IMR-90 (cell line): ENCODE measurements at regions not wholly inside any gene's neighbourhood (a gene's known extent, or its start where the extent isn't known, plus 50 kb on each side); places are given as distances from the start of the nearest gene placed in this dataset.

Experiments used
- ATAC-seq: fragments of 200-7000 bp; cut with Tn5 transposase; 2 replicates; pipeline ENCODE4 v1.9.1; 2020; ENCODE audit warnings: low read depth, mild to moderate bottlenecking, moderate library complexity
- BruUV-seq: library from RNA; stranded (reverse); fragments of 400-500 nt; replicated peaks from 2 replicates; lab custom pipeline; 2021; lab: Mats Ljungman, UMichigan
- CTCF ChIA-PET: fragments of 300-600 bp; formaldehyde crosslinking; extraction: SDS; loops from one replicate; lab custom pipeline; 2021; ENCODE audit warnings: antibody characterized with exemption; lab: Yijun Ruan, JAX
- POLR2A ChIA-PET: fragments of 300-600 bp; sonication (Branson Sonifier 250); formaldehyde crosslinking; loops from one replicate; lab custom pipeline; 2022; ENCODE audit warnings: antibody characterized with exemption; ENCODE audit not compliant: unreplicated experiment; lab: Charles Lee
- DNase-seq: peaks from one replicate; pipeline ENCODE4 v3.0.0; 2013
- H2AFZ ChIP-seq: replicated peaks from 2 replicates; pipeline ENCODE3; 2013; ENCODE audit warnings: low read length, mild to moderate bottlenecking; ENCODE audit not compliant: poor library complexity
- H2AK5ac ChIP-seq: 2 replicates; pipeline ENCODE4 v1.6.1; 2013; ENCODE audit warnings: low read depth, low read length, inconsistent platforms
- H2AK9ac ChIP-seq: replicated peaks from 2 replicates; pipeline ENCODE3; 2013; ENCODE audit warnings: mild to moderate bottlenecking, low read depth, low read length, moderate library complexity; ENCODE audit not compliant: poor library complexity
- H2BK120ac ChIP-seq: 2 replicates; pipeline ENCODE4 v1.6.1; 2013; ENCODE audit warnings: low read depth, low read length, inconsistent platforms
- H2BK15ac ChIP-seq: 3 replicates; pipeline ENCODE4 v1.6.1; 2013; ENCODE audit warnings: low read depth, low read length, inconsistent platforms
- H2BK20ac ChIP-seq: 2 replicates; pipeline ENCODE4 v1.6.1; 2013; ENCODE audit warnings: low read depth, mild to moderate bottlenecking, inconsistent platforms, low read length, moderate library complexity
- H2BK5ac ChIP-seq: 2 replicates; pipeline ENCODE4 v1.6.1; 2013; ENCODE audit warnings: mild to moderate bottlenecking, low read depth, low read length, inconsistent platforms; ENCODE audit not compliant: poor library complexity, severe bottlenecking
- H3K14ac ChIP-seq: replicated peaks from 2 replicates; pipeline ENCODE4 v1.6.1; 2013; ENCODE audit warnings: low read depth, low read length, inconsistent platforms
- H3K18ac ChIP-seq: 2 replicates; pipeline ENCODE4 v1.6.1; 2013; ENCODE audit warnings: low read depth, low read length, control low read depth
- H3K23ac ChIP-seq: 2 replicates; pipeline ENCODE4 v1.6.1; 2013; ENCODE audit warnings: low read depth, low read length, inconsistent platforms
- H3K27ac ChIP-seq: 2 replicates; pipeline ENCODE4 v1.5.1; 2013; ENCODE audit warnings: mild to moderate bottlenecking, control low read depth, low read length; ENCODE audit not compliant: insufficient read depth
- H3K27me3 ChIP-seq: 2 replicates; pipeline ENCODE4 v1.6.1; 2013; ENCODE audit warnings: low read length; ENCODE audit not compliant: control insufficient read depth, insufficient read depth
- H3K36me3 ChIP-seq: 2 replicates; pipeline ENCODE4 v1.6.1; 2013; ENCODE audit warnings: low read length, mixed read lengths; ENCODE audit not compliant: control insufficient read depth, insufficient read depth
- H3K4ac ChIP-seq: 2 replicates; pipeline ENCODE4 v1.6.1; 2013; ENCODE audit warnings: low read depth, low read length, inconsistent platforms
- H3K4me1 ChIP-seq: 2 replicates; pipeline ENCODE4 v1.6.1; 2013; ENCODE audit warnings: low read length, mixed read lengths; ENCODE audit not compliant: control insufficient read depth, insufficient read depth
- H3K4me2 ChIP-seq: 2 replicates; pipeline ENCODE4 v1.6.1; 2013; ENCODE audit warnings: low read depth, mild to moderate bottlenecking, control low read depth, low read length, moderate library complexity
- H3K4me3 ChIP-seq: 2 replicates; pipeline ENCODE4 v1.5.1; 2013; ENCODE audit warnings: low read depth, mild to moderate bottlenecking, control low read depth, low read length, moderate library complexity; ENCODE audit not compliant: insufficient read depth
- H3K56ac ChIP-seq: 2 replicates; pipeline ENCODE4 v1.6.1; 2013; ENCODE audit warnings: low read length, inconsistent platforms; ENCODE audit not compliant: insufficient read depth; ENCODE audit errors: extremely low read depth
- H3K79me1 ChIP-seq, 2 experiments: 2 replicates each; pipeline ENCODE4 v1.6.1; 2013; ENCODE audit warnings: low read length in 2 of 2, inconsistent platforms in 1 of 2, low read depth in 1 of 2
- H3K9ac ChIP-seq: 2 replicates; pipeline ENCODE4 v1.6.1; 2013; ENCODE audit warnings: low read depth, low read length, control low read depth
- H3K9me1 ChIP-seq: 2 replicates; pipeline ENCODE4 v1.6.1; 2013; ENCODE audit warnings: low read length, inconsistent platforms; ENCODE audit not compliant: insufficient read depth
- H3K9me3 ChIP-seq: 2 replicates; pipeline ENCODE4 v1.6.1; 2013; ENCODE audit warnings: low read length; ENCODE audit not compliant: control insufficient read depth, insufficient read depth
- H4K20me1 ChIP-seq: 2 replicates; pipeline ENCODE4 v1.6.1; 2013; ENCODE audit warnings: low read length, inconsistent platforms; ENCODE audit not compliant: insufficient read depth
- H4K5ac ChIP-seq: 2 replicates; pipeline ENCODE4 v1.6.1; 2013; ENCODE audit warnings: mild to moderate bottlenecking, low read depth, low read length, control low read depth
- H4K8ac ChIP-seq, 2 experiments: 2 replicates each; pipeline ENCODE4 v1.6.1; 2013; ENCODE audit warnings: low read depth in 2 of 2, low read length in 2 of 2, control low read depth in 1 of 2, inconsistent platforms in 1 of 2
- H4K91ac ChIP-seq: 2 replicates; pipeline ENCODE4 v1.6.1; 2013; ENCODE audit warnings: low read depth, low read length, inconsistent platforms; ENCODE audit not compliant: insufficient read depth
- BHLHE40 ChIP-seq: fragments of 150-350 bp; IDR thresholded peaks from 2 replicates; pipeline ENCODE4 v1.6.1; 2016; ENCODE audit warnings: mild to moderate bottlenecking, low read depth, low read length
- CEBPB ChIP-seq: IDR thresholded peaks from 2 replicates; pipeline ENCODE4 v1.6.1; 2012; ENCODE audit warnings: low read depth, low read length, improper control_type of control experiment
- POLR2A ChIP-seq: IDR thresholded peaks from 2 replicates; pipeline ENCODE4 v1.6.1; 2012; ENCODE audit warnings: mild to moderate bottlenecking, low read depth, low read length
- WGBS, 2 experiments: methylation state at CpG; one replicate each; pipeline versions ENCODE4 v1.1.5 to v1.1.7; 2013; ENCODE audit warnings: missing lambda C conversion rate in 2 of 2; ENCODE audit not compliant: insufficient read length in 1 of 2; ENCODE audit errors: extremely low coverage in 2 of 2; 5-methylcytosine and 5-hydroxymethylcytosine counted together
- dilution Hi-C: fragments of 300-500 bp; cut with HindIII; formaldehyde crosslinking; loops from one replicate; pipeline ENCODE4 v1.14.3; 2018; ENCODE audit warnings: low sequenced_read_pairs; ENCODE audit not compliant: unreplicated experiment
- in situ Hi-C: fragments of 300-500 bp; cut with MboI; formaldehyde crosslinking; loops from 3 replicates; pipeline ENCODE4 v1.14.3; 2019; ENCODE audit warnings: low sequenced_read_pairs, inconsistent platforms, mixed read lengths
- intact Hi-C: fragments of 100-400 bp; cut with micrococcal nuclease; formaldehyde crosslinking; loops from 2 replicates; pipeline ENCODE4 v1.10.0; 2022

- H2AK5ac ChIP-seq, result no peak overlapping the region
- no peak overlapping the region for H3K9ac ChIP-seq
- H3K79me1 ChIP-seq, result no peaks in the 10 kb centered on the region
- H3K23ac ChIP-seq, result no peak overlapping the region
- no peak overlapping the region for H4K91ac ChIP-seq
- H3K9me1 ChIP-seq, result no peaks in the 10 kb centered on the region
- no CpG with 5 or more reads among the region's 2 CpGs for WGBS, 2 experiments
- H3K36me3 ChIP-seq, result no peaks in the 10 kb centered on the region
- H3K4me1 ChIP-seq, result no peaks in the 10 kb centered on the region
- H3K27me3 ChIP-seq, result no peaks in the 10 kb centered on the region
- no peak overlapping the region for H4K5ac ChIP-seq
- no peak overlapping the region for H3K4ac ChIP-seq
- no peak overlapping the region for H4K8ac ChIP-seq
- no peak overlapping the region for H3K4me3 ChIP-seq
- no peak overlapping the region for H2BK20ac ChIP-seq
- intact Hi-C loops (no loop called here), dilution Hi-C loops (no loop called here), in situ Hi-C loops (no loop called here)
- no TSS peak for BruUV-seq
- no peak overlapping the region for H3K14ac ChIP-seq
- no peaks in the 10 kb centered on the region for H3K9me3 ChIP-seq
- TF ChIP-seq POLR2A, result no peak
- TF ChIP-seq BHLHE40, result no peak
- TF ChIP-seq CEBPB, result no peak
- H2AK9ac ChIP-seq, result no peak overlapping the region
- ATAC-seq, result no peak
- H4K20me1 ChIP-seq, result no peaks in the 10 kb centered on the region
- no peak overlapping the region for H3K56ac ChIP-seq
- H3K18ac ChIP-seq, result no peak overlapping the region
- no peak overlapping the region for H2BK15ac ChIP-seq
- H2AFZ ChIP-seq, result no peak overlapping the region
- H2BK5ac ChIP-seq, result no peak overlapping the region
- peak; percentile 40 for DNase-seq
- ChIA-PET CTCF (no interaction called here), POLR2A (no interaction called here)
- no peak overlapping the region for H3K27ac ChIP-seq
- no peak overlapping the region for H3K4me2 ChIP-seq
- H2BK120ac ChIP-seq, result no peak overlapping the region
Measured at GRCh38 chr1:81666586-81666985, 134.1 kb upstream of the ADGRL2 start.
